Endothelial cell of umbilical vein (primary cell): ENCODE measurements at regions not wholly inside any gene's neighbourhood (a gene's known extent, or its start where the extent isn't known, plus 50 kb on each side); places are given as distances from the start of the nearest gene placed in this dataset.

Source experiments
- EZH2 ChIP-seq: IDR thresholded peaks from 2 replicates; pipeline ENCODE4 v1.6.1; 2012; ENCODE audit warnings: borderline replicate concordance, low read depth, mild to moderate bottlenecking, moderate library complexity, low read length, inconsistent platforms; ENCODE audit not compliant: severe bottlenecking
- JUN ChIP-seq: IDR thresholded peaks from 2 replicates; pipeline ENCODE4 v1.6.1; 2011; ENCODE audit warnings: borderline replicate concordance, low read depth; ENCODE audit not compliant: insufficient read length, insufficient read depth
- MYC ChIP-seq: IDR thresholded peaks from one replicate; pipeline ENCODE4 v1.6.1; 2011; ENCODE audit warnings: mild to moderate bottlenecking, low read depth, low read length
- POLR2A ChIP-seq: IDR thresholded peaks from 2 replicates; pipeline ENCODE4 v1.6.1; 2012; ENCODE audit warnings: low read depth, mild to moderate bottlenecking, control low read depth, low read length
- POLR2AphosphoS5 ChIP-seq: IDR thresholded peaks from 2 replicates; pipeline ENCODE4 v1.6.1; 2012; ENCODE audit warnings: low read depth, mild to moderate bottlenecking, control low read depth, low read length, moderate library complexity; ENCODE audit not compliant: insufficient read depth
- TF ChIP-seq, protein P1 (sequence below): IDR thresholded peaks from 2 replicates; pipeline ENCODE4 v1.6.1; 2011; ENCODE audit not compliant: insufficient read depth, insufficient read length
- TF ChIP-seq, protein P2 (sequence below), 2 donors: IDR thresholded peaks; 1 replicate in 1 of 2; 2 replicates in 1 of 2; pipeline ENCODE4 v1.5.1; 2011; ENCODE audit warnings: low read length in 2 of 2, mild to moderate bottlenecking in 2 of 2, moderate library complexity in 2 of 2, control low read depth in 1 of 2, inconsistent platforms in 1 of 2, low read depth in 1 of 2; ENCODE audit not compliant: insufficient read depth in 1 of 2; ENCODE audit errors: extremely low read depth in 1 of 2

DNA sequence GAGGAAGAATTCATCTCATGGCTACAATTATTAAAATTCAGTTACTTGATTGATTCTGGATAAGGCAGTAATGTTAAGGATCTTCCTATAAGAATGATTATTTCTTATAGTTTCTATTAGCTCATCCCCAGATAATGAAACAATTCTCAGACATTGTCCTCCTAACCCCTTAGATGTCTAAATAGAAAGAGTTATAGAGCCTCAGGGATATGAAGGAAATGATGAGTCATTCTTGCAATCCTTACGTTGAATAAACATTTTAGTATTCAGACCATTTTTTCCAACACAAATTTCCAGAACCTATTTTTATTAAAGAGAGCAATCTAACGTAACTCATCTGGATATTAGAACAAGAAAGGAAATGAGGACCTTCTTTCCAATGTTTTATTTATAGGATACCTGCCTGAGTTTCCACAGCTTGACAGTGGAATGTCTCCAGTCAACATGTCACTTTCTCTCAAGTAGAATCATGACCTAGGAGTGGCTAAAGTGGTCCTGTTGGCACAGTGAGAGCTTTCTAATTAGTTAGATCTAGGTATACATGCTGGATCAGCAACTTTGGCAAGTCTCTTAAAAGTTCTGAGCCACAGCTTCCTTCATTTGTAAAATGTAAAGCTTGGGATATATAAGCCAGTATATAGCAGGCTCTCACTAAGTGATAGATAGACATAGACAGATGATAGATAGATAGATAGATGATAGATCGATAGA, 88.0 kb upstream of the RAB27B start:
- TF ChIP-seq POLR2A (no peak), EZH2 (no peak), MYC (no peak), POLR2AphosphoS5 (no peak), JUN (peak; percentile 20)
- TF ChIP-seq, protein P1, sequence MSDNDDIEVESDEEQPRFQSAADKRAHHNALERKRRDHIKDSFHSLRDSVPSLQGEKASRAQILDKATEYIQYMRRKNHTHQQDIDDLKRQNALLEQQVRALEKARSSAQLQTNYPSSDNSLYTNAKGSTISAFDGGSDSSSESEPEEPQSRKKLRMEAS, result no peak
- TF ChIP-seq, protein P2, sequence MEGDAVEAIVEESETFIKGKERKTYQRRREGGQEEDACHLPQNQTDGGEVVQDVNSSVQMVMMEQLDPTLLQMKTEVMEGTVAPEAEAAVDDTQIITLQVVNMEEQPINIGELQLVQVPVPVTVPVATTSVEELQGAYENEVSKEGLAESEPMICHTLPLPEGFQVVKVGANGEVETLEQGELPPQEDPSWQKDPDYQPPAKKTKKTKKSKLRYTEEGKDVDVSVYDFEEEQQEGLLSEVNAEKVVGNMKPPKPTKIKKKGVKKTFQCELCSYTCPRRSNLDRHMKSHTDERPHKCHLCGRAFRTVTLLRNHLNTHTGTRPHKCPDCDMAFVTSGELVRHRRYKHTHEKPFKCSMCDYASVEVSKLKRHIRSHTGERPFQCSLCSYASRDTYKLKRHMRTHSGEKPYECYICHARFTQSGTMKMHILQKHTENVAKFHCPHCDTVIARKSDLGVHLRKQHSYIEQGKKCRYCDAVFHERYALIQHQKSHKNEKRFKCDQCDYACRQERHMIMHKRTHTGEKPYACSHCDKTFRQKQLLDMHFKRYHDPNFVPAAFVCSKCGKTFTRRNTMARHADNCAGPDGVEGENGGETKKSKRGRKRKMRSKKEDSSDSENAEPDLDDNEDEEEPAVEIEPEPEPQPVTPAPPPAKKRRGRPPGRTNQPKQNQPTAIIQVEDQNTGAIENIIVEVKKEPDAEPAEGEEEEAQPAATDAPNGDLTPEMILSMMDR (IDR thresholded peaks at IDR 0.05; ENCODE audit: extremely low read depth in 1 of 2, insufficient read depth in 1 of 2, low read depth in 1 of 2, low read length in 2 of 2), result no peak
